K562 (cell line): ENCODE measurements at regions not wholly inside any gene's neighbourhood (a gene's known extent, or its start where the extent isn't known, plus 50 kb on each side); places are given as distances from the start of the nearest gene placed in this dataset.

ENCODE experiments used
- ATAC-seq: fragments of 200-7000 bp; cut with Tn5 transposase; 3 replicates; pipeline ENCODE4 v1.9.1; 2020; ENCODE audit warnings: moderate library complexity
- BruUV-seq: library from RNA; stranded (reverse); fragments of 400-500 nt; replicated peaks from 2 replicates; lab custom pipeline; 2021; lab: Mats Ljungman, UMichigan
- CTCF ChIA-PET: fragments of 300-600 bp; formaldehyde crosslinking; extraction: SDS; loops from one replicate; lab custom pipeline; 2021; ENCODE audit warnings: low intra/inter-chr PET ratio; lab: Yijun Ruan, JAX
- POLR2A ChIA-PET: fragments of 300-600, 350-650 bp; sonication (Branson Sonifier 250); formaldehyde crosslinking; extraction: SDS; loops from one replicate; lab custom pipeline; 2021; ENCODE audit warnings: antibody characterized with exemption, inconsistent platforms; lab: Yijun Ruan, JAX
- DNase-seq, 4 experiments: peaks; one replicate each; pipeline versions ENCODE4 v3.0.0 to v3.0.0-alpha.2; 2011 to 2018; ENCODE audit warnings: low spot score in 3 of 4, mixed read lengths in 3 of 4; ENCODE audit errors: extremely low read depth in 1 of 4
- FAIRE-seq: peaks from 2 replicates; lab custom pipeline; 2011; peaks lifted over from hg19 to GRCh38; lab: Jason Lieb, UNC
- H2AFZ ChIP-seq: 2 replicates; pipeline ENCODE4 v1.6.0; 2011; ENCODE audit warnings: low read depth, low read length, control low read depth, inconsistent platforms
- H3K27ac ChIP-seq: fragments of 200-600 bp; 3 replicates; pipeline ENCODE4 v1.8.0; 2011; ENCODE audit warnings: low read depth, mild to moderate bottlenecking, control low read depth, inconsistent platforms, low read length, moderate library complexity, mixed read lengths; ENCODE audit errors: extremely low read depth
- H3K27me3 ChIP-seq, 2 experiments: fragments of 300-600 bp in 1 of 2; 2 replicates in 1 of 2; 3 replicates in 1 of 2; pipeline versions ENCODE4 v1.6.0 to v1.8.0; 2011; ENCODE audit warnings: inconsistent platforms in 2 of 2, low read length in 2 of 2, mild to moderate bottlenecking in 1 of 2, mixed read lengths in 1 of 2, moderate library complexity in 1 of 2; ENCODE audit not compliant: control insufficient read depth in 2 of 2, insufficient read depth in 2 of 2
- H3K36me3 ChIP-seq: fragments of 300-600 bp; 3 replicates; pipeline ENCODE4 v1.8.0; 2011; ENCODE audit warnings: mild to moderate bottlenecking, low read length, inconsistent platforms; ENCODE audit not compliant: control insufficient read depth, insufficient read depth
- H3K4me1 ChIP-seq, 2 experiments: fragments of 200-600 bp in 1 of 2; replicated peaks in 1 of 2; 2 replicates in 1 of 2; 3 replicates in 1 of 2; pipeline versions ENCODE4 v1.5.1 to v1.8.0; 2011; ENCODE audit warnings: inconsistent platforms in 2 of 2, low read length in 2 of 2, mild to moderate bottlenecking in 1 of 2, mixed read lengths in 1 of 2, moderate library complexity in 1 of 2; ENCODE audit not compliant: control insufficient read depth in 2 of 2, insufficient read depth in 2 of 2
- H3K4me2 ChIP-seq: 2 replicates; pipeline ENCODE4 v1.6.1; 2011; ENCODE audit warnings: low read length, control low read depth, inconsistent platforms, mixed read lengths; ENCODE audit not compliant: insufficient read depth
- H3K4me3 ChIP-seq: fragments of 200-600 bp; sonication (generic), shearing (Covaris generic); 2 replicates; pipeline ENCODE4 v1.5.1; 2016; ENCODE audit warnings: control low read depth, inconsistent platforms
- H3K79me2 ChIP-seq: fragments of 200-600 bp; 3 replicates; pipeline ENCODE4 v1.8.0; 2011; ENCODE audit warnings: low read length, inconsistent platforms; ENCODE audit not compliant: control insufficient read depth, insufficient read depth
- H3K9ac ChIP-seq, 2 experiments: 2 replicates each; pipeline versions ENCODE4 v1.6.0 to v1.6.1; 2011; ENCODE audit warnings: low read depth in 2 of 2, low read length in 2 of 2, control low read depth in 1 of 2, inconsistent platforms in 1 of 2, mild to moderate bottlenecking in 1 of 2, mixed read lengths in 1 of 2; ENCODE audit not compliant: insufficient read depth in 1 of 2
- H3K9me1 ChIP-seq: one replicate; pipeline ENCODE4 v1.6.0; 2011; ENCODE audit warnings: inconsistent platforms, mild to moderate bottlenecking, low read length, moderate library complexity; ENCODE audit not compliant: control insufficient read depth, insufficient read depth
- H3K9me3 ChIP-seq: replicated peaks from 2 replicates; pipeline ENCODE4 v1.5.1; 2011; ENCODE audit warnings: low read depth, low read length, inconsistent platforms; ENCODE audit not compliant: control insufficient read depth, insufficient read depth
- H4K20me1 ChIP-seq: replicated peaks from 2 replicates; pipeline ENCODE4 v1.6.1; 2011; ENCODE audit warnings: low read length, inconsistent platforms, mixed read lengths; ENCODE audit not compliant: control insufficient read depth, insufficient read depth
- CBFB ChIP-seq: sonication (generic); formaldehyde crosslinking; IDR thresholded peaks from 2 replicates; pipeline ENCODE4 v1.4.0; 2020; ENCODE audit warnings: mild to moderate bottlenecking, missing genetic modification reagents
- E2F5 ChIP-seq: sonication (generic); formaldehyde crosslinking; IDR thresholded peaks from 2 replicates; pipeline ENCODE4 v1.8.0; 2022; ENCODE audit warnings: mild to moderate bottlenecking, missing genetic modification reagents
- RB1 ChIP-seq: fragments of 450-650 bp; IDR thresholded peaks from 2 replicates; pipeline ENCODE4 v1.6.1; 2017; ENCODE audit warnings: low read depth, mild to moderate bottlenecking
- whole genome bisulfite sequencing: fragments of 100-300 bp; shearing (Covaris generic); methylation state at CpG from one replicate; pipeline ENCODE4 v1.1.6; 2016; ENCODE audit warnings: low coverage, mixed read lengths; ENCODE audit not compliant: insufficient coverage; ENCODE audit errors: missing lambda C conversion rate; 5-methylcytosine and 5-hydroxymethylcytosine counted together
- in situ Hi-C: fragments of 300-500 bp; cut with MboI; formaldehyde crosslinking; loops from 4 replicates; pipeline ENCODE4 v1.15.0; 2018; ENCODE audit warnings: inconsistent platforms, mixed read lengths
- intact Hi-C: fragments of 100-400 bp; cut with micrococcal nuclease; formaldehyde crosslinking; loops from 2 replicates; pipeline ENCODE4 v1.14.2; 2022

DNA sequence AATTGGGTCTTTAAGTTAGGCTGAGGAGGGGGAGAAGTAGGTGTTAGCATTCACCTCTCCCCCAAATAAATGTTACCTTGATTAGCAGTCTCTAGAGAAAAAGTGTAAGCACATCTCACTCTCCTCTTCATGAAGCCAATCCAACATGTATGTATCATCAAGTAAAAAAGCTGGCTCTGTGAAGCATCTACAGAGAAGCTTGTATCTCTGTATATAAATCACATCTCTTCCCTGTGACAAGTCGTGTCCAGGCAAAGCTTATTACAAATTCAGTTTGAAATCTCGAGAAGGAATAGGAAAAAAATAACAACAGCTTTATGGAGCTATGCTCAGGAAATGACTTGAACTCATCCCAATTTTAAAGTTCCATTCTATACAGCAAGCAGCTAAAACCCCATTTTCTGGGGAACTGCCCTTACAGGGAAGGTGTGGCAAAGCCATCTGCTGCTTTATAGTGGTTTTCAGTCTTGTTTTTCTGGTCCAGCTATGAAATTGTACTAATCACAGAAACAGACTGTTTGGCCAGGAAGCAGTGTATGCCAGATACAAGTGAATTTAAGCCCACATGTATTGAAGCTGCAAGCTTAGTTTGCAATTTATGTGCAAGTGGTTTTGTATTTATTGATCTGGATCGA is 313.3 kb upstream of the NOCT start (continued):
- no peak for TF ChIP-seq CBFB (CRISPR knock-in tag)
- no peak for TF ChIP-seq E2F5 (CRISPR knock-in tag)

GRCh38 chr4:138698641-138699040 is 316.9 kb upstream of the NOCT start:
- FAIRE-seq = no peak
- intact Hi-C loops (no loop called here), in situ Hi-C loops (no loop called here)
- no peaks in the 10 kb centered on the region for H3K4me1 ChIP-seq
- H3K4me3 ChIP-seq = no peak overlapping the region
- H3K9ac ChIP-seq = no peak overlapping the region
- no peaks in the 10 kb centered on the region for H3K9me1 ChIP-seq
- DNase-seq = no peak
- peaks cover 5% of the 10 kb centered on the region; the same call in 1 of the 2 replicates for H4K20me1 ChIP-seq
- no peaks in the 10 kb centered on the region for H3K36me3 ChIP-seq
- no peak overlapping the region for H2AFZ ChIP-seq
- no peak overlapping the region for H3K4me2 ChIP-seq
- no TSS peak for BruUV-seq
- 6% methylated on average over 3 of the region's 3 CpGs for WGBS
- H3K79me2 ChIP-seq = no peaks in the 10 kb centered on the region
- POLR2A ChIA-PET = no interaction called here
- H3K27ac ChIP-seq = no peak overlapping the region
- no peak for TF ChIP-seq RB1
- no peak for ATAC-seq
- no peaks in the 10 kb centered on the region for H3K9me3 ChIP-seq
- peaks cover 5 to 7% of the 10 kb centered on the region in 2 experiments; a peak in 3 of 5 replicates for H3K27me3 ChIP-seq
- CTCF ChIA-PET = no interaction called here
